GM19438 (cell line): ENCODE measurements at regions not wholly inside any gene's neighbourhood (a gene's known extent, or its start where the extent isn't known, plus 50 kb on each side); places are given as distances from the start of the nearest gene placed in this dataset.
"Not testable (repeated sequence)": the region's sequence is repeated elsewhere in the genome, so short reads cannot be mapped to it uniquely, and the experiment has no call there.

Experiments used
- ATAC-seq: cut with Tn5 transposase; IDR thresholded peaks from one replicate; pipeline ENCODE4 v1.9.1; 2021; ENCODE audit warnings: low read depth; ENCODE audit not compliant: unreplicated experiment

- no peak for ATAC-seq
These were observed 105.6 kb upstream of the TMPRSS2 start for GRCh38 chr21:41613533-41613909.

GRCh38 chr21:41612674-41613532, 104.9 kb upstream of the TMPRSS2 start:
- no peak for ATAC-seq

DNA sequence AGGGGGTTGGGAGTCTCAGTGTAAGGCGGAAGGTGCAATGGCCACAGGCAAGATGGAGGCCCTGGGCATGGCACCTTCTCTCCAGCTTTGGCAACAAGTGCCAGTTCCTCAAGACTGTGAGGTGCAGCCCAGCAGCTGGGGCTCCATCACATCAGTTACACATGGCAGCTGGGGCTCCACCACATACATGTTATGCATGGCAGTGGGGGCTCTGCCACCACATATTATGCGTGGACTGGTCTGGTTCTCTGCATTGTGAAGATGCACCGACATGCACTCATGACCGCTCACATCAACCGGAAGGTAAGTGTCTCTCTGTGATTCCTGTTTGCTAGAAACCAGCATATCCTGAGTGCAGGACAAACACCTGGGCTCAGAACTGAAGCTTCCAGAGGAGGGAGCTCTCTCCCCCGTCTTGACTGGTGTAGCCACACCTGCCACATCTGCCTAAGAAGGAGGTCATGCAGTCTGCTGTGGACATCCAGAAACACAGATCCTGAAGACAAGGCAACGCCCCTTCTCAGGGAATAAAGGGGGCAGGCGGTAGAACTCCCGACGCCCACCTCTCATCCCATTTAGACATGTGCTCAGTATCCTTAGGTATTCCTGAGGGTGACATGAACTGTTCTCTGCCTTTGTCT, 104.1 kb upstream of the TMPRSS2 start:
- ATAC-seq: no peak

DNA sequence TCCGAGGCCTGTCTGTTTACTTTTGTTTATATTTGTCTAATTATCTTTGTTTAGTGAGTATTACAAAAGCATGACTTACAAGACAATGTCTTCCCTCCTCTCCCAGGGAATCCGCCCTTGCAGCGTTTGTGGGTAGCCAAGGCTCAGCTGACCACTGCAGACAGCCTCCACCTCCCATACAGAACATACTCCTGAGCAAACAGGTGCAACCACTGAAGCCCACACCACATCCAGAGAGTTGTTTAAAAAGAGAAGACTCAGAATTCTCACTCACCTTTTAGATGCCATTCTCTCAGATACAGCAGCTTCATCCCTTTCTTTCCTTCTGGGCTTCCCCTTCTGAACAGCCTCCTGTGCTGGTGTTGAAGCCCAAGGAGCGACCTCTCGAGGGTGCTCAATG, 103.5 kb upstream of the TMPRSS2 start:
- ATAC-seq: no peak

DNA sequence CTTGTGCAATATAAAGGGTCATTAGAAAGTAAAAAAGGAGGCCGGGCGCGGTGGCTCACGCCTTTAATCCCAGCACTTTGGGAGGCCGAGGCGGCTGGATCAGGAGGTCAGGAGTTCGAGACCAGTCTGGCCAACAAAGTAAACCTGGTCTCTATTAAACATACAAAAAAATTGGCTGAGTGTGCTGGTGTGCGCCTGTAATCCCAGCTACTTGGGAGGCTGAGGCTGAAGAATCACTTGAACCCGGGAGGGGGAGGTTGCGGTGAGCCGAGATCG, 102.8 kb upstream of the TMPRSS2 start:
- not testable (repeated sequence) for ATAC-seq

- ATAC-seq: no peak
These were observed 102.3 kb upstream of the TMPRSS2 start for GRCh38 chr21:41610042-41610839.

DNA sequence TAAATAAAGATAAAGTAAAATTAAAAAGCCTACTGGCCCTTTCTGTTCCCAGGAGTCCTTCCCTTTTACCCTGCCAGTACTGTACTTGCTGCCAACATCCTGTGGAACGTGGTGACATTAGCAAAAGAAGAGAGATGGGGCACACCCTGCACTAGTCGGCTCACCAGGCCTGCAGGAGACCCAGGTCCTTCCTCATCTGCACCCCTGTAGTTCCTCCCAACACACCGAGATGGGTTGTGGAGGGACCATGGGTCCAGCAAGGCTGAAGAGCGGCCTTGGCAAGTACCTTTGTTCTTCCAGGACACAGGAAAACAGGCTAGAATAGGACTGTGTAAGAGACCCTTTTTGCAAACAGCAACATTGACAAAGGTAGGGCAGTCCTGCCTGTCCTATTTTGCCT, 98.7 kb upstream of the TMPRSS2 start:
- ATAC-seq: no peak

GRCh38 chr21:41605934-41606285, 98.0 kb upstream of the TMPRSS2 start:
- no peak for ATAC-seq

DNA sequence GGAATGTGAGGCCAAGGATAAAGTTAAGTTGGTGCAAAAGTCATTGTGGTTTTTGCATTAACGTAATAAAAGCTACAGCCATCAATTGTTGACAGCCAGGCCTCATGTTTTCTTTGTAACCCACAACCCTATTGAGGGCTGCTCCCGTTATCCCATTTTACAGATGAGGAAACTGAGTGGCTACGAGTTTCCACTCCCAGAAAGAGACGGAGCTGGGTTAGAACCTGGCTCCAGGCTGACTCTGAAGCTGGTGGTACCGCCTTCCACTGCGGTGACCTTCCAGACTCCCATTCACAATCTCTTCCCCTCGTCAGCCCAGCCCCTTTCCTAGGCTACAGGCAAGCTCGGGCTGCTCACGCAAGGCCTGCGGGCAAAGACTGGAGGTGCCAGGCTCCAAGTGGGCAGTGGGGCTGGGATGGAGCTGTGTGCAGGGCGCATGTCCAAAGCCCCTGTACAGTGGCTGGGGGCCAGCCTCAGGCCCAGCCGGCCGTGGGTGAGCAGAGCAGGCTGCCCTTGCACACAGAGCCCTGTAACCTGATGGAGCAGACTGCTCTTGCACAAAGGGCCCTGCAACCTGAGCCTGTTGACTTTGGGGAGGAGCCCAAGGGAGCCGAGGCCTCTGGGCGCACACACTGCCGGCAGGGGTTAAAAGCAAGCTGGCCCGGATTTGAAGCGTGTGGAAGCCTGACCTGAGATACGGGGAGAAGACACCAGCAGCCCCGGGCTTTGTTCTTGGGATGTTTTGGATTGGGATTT, 97.4 kb upstream of the TMPRSS2 start:
- ATAC-seq: no peak

- no peak for ATAC-seq
These were observed 96.7 kb upstream of the TMPRSS2 start for GRCh38 chr21:41604583-41605041.

DNA sequence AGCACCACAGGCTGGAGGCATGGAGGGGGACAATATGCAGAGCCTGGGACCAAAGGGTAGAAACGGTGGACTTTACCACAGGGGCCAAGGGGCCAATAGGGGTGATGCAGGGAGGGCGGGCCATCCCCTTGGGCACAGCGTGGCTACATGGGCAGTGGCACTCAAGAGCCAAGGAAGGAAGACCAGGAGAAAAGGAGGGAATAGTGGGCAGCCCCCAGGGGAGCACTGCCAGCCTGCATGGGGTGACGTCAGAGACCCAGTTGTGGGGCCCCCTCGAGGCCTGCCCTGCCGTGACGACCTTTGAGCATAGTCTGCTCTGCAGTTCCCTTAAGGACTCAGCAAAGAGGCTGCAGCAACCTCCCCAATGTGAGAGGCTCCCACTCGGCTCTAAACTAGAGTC, 95.5 kb upstream of the TMPRSS2 start:
- ATAC-seq: no peak

DNA sequence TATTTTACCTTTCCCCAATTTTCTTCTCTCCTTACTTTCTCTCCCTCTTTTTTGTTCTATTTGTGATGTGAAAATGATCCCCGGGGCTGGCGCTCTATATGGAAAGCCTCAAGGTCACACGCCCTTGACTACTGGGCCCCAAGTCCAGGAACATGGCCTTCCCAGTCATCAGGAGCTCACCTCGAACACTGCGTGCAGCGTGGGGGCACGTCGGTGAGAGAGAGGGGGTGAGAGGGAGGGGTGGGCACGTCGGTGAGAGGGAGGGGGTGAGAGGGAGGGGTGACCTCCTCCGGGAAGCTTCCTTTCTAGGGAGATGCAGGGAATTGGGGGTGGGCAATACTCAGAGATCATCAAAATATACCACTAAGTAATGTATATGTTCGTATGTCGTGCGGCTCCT, 94.6 kb upstream of the TMPRSS2 start:
- no peak for ATAC-seq

GRCh38 chr21:41601573-41602368, 93.8 kb upstream of the TMPRSS2 start:
- no peak for ATAC-seq

GRCh38 chr21:41600961-41601572, 93.1 kb upstream of the TMPRSS2 start:
- ATAC-seq: no peak

DNA sequence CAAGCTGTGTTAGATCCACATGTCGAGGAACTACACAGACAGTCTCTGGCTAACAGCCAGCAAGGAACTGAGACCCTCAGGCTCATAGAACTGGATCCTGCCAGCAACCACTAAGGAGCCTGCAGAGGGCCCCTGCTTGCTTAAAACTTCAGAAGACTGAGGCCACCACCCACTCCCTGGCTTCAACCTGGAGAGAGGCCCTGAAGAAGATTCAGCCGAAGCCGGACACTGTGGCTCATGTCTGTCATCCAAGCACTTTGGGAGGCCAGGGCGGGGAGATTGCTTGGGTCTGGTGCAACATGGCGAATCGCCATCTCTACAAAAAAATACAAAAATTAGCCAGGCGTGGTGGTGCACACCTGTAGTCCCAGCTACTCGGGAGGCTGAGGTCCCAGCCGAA, 92.6 kb upstream of the TMPRSS2 start:
- no peak for ATAC-seq

GRCh38 chr21:41600116-41600515, 92.2 kb upstream of the TMPRSS2 start:
- ATAC-seq: no peak

- no peak for ATAC-seq
These were observed 90.8 kb upstream of the TMPRSS2 start for GRCh38 chr21:41598561-41599431.

- no peak for ATAC-seq
These were observed 89.9 kb upstream of the TMPRSS2 start for GRCh38 chr21:41597811-41598231.

DNA sequence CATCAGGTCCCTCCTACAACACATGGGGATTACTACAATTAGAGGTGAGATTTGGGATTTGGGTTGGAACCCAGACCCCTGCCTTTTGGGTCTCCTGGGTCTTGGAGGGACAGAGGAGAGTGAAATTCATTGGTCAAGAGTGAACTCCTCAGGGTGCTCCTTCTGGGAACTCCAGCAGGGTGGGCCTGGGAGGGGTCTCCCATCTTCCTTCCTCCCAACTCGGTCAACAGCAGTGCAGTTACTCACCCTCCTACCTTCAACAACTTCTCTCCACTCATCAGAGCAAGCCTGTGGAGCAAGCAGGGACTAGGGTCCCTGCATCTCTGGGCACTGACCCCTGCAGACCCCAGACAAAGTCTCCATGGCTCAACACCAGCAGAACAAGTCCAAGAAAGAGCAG, 89.3 kb upstream of the TMPRSS2 start:
- ATAC-seq: no peak
